SIG-M5 (cell line): ENCODE measurements at regions not wholly inside any gene's neighbourhood (a gene's known extent, or its start where the extent isn't known, plus 50 kb on each side); places are given as distances from the start of the nearest gene placed in this dataset.
A peak's percentile ranks its signal among the peaks of the same experiment; 100 is the strongest.

Source experiments
- DNase-seq: peaks from one replicate; lab custom pipeline; 2025; lab: John Stamatoyannopoulos, UW

DNA sequence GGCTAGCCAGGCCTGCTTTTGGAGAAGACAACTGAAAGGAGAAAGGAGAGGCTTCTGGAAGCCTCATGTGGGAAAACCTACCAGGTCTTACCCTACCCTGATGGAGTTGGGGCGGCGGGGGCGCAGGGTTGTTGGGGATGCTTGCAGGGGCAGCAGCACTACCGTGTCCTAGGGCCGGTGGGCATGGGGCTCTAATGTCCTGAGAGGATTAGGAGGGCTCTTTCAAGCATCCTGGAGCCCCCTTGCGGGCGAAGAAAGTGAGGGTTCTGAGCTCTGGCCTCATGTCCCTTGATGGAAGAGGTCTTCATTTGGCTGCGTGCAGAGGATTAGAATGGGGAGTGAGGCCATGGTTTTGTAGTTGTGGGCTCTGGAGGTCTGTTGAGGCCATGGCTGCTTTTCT is 86.9 kb upstream of the PITX1 start:
- no peak for DNase-seq

GRCh38 chr5:135119481-135119880 is 85.5 kb upstream of the PITX1 start:
- peak; percentile 4 for DNase-seq

- no peak for DNase-seq
These were observed 83.6 kb upstream of the PITX1 start for GRCh38 chr5:135117590-135117989.

- no peak for DNase-seq
These were observed 82.1 kb upstream of the PITX1 start for GRCh38 chr5:135116160-135116561.

- DNase-seq = no peak
These were observed 81.6 kb upstream of the PITX1 start for GRCh38 chr5:135115591-135115990.

DNA sequence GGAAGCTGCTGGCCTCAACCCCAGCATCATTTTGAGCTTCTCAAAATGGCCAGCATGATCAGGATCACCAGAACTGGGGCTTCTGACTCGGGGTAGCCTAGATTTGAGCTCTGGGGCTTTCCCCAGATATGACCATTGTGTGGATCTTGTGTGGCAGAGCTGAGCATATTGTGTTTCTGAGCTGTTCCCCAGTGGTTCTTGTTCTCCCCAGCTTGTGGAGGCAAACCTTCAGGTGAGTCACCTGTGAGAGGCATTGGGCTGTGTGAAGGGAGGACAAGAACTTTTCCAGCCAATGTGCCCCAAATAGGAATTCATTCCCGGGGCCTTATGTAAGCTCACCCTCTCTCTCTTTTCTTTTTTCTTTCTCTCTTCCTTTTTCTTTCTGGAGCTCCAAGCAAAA is 80.7 kb upstream of the PITX1 start:
- no peak for DNase-seq

DNA sequence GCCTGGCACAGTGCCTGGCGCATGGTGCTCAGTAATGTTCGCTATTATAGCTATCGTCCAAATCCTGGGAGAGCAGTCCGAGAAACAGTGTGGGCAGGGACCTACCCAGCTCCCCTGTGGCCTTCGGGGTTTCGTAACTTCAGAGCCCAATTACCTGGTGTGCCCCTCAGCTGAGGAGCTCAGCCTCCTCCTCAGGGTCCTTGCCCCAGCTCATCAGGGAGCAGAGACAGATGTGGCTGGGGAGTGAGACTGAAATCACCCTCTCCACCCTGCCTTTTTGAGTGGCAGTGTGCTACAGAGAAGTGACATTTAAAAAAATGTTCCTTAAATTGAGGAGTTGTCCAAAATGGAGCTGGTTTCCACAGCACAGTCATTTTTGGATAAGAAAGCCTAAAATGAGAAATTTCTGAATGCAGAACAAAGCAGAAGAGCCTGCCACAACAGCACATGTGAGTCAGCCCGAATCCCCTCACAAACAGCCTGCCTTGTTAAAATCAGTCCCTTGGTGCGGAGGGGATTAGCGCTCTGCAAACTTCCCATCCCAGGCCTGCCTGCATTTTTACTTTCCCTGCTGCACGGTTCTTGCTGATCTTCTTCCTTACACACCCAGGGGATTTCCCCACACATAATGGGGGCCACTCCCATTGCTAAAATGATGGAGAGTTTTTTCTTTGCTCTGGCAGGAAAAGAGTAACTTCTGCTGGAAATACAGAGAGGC is 78.1 kb upstream of the PITX1 start:
- no peak for DNase-seq

GRCh38 chr5:135110785-135111596 is 77.0 kb upstream of the PITX1 start:
- no peak for DNase-seq

DNA sequence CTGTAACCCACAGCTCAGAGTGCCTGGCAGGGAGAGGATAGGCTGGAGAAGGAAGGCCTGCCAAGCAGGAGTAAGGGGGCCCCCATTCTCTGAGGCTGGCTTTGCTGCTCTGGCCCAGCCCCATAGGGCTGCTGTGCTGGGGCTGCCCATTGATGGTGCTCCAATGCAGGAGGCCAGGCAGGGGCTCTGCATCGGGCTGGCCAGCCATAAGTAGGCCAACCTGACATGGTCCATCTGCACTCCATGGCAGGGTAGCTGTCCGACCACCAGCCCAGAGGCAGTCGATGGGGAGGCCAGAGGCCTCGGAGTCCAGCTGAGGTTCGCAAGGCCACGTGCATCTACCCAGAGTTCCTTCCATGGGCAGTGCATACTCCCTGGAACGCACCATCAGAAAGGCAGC is 75.0 kb upstream of the PITX1 start:
- no peak for DNase-seq

DNA sequence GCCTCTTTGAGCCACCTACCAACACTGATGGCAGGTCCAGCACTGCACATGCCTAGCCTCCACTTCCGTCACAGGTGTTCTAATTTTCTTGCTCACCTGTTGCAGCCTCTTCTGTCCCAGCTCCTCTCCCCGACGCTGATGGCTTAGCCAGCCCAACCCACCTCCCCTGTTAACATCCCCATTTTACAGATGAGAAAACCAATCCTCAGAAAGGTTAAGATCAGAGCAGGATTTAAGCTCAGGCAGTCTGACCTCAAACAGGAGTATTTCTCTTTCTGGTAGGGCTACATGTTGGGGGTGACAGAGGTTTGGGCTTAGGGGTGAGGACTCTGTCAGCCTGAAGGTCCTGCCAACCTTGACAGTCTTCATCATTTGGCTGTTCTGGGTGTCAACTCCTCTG is 74.5 kb upstream of the PITX1 start:
- no peak for DNase-seq

DNA sequence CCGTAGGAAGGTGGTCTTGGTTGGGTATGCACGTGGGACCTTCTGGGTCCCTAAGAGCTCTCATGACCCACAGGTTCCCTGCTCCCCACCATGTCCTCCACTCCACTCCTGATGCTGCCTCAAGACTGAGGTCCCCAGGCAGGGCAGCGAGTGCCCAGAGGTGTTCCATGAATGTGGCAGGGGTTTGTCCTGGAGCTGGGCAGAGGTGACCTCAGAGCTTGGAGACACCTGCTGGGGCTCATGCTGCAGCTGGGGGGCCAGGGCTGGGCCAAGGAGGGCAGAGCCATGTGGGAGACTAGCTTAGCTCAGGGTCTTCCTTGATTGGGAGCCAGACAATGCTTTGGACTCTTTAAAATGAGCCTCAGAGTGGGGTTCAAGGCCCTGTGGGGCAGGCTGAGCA is 74.0 kb upstream of the PITX1 start:
- no peak for DNase-seq

GRCh38 chr5:135106610-135107471 is 72.8 kb upstream of the PITX1 start:
- no peak for DNase-seq

DNA sequence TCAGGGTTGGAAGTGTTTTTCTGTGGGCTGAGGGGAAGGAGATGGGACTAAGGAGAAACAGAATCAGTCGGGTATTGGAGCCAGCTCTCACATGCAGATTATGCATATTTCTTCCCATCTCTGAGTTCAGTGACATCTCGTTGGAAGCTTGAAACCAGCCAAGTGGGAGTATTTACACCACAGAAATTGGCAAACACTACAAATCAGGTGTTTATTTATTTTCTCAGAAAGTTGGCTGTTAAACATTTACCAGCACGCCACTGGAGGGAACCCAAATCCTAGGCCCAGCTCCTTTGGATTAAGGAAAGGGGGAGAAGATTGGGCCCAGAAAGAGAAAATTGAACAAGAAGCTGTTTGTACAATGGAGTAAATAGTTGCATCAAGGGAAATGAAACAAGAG is 72.1 kb upstream of the PITX1 start:
- DNase-seq = no peak

DNA sequence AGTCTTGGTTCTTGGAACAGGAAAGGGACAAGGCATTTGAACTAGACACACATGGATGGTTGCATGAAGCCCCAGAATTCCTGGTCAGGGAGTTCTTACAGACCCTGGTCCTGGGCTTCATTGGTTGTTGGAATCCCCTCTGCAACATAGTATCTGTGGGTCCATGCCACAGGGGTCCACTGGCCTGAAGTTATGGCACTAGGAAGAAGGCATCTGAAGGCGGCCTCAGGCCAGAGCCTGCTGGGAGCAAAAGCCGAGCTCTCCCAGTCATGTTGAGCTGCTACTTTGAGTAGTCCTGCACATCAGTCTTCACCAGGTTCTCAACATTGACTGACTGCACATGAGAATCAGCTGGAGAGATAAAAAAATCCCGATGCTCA is 71.1 kb upstream of the PITX1 start:
- DNase-seq = no peak

GRCh38 chr5:135103575-135103853 is 69.5 kb upstream of the PITX1 start:
- DNase-seq = no peak

DNA sequence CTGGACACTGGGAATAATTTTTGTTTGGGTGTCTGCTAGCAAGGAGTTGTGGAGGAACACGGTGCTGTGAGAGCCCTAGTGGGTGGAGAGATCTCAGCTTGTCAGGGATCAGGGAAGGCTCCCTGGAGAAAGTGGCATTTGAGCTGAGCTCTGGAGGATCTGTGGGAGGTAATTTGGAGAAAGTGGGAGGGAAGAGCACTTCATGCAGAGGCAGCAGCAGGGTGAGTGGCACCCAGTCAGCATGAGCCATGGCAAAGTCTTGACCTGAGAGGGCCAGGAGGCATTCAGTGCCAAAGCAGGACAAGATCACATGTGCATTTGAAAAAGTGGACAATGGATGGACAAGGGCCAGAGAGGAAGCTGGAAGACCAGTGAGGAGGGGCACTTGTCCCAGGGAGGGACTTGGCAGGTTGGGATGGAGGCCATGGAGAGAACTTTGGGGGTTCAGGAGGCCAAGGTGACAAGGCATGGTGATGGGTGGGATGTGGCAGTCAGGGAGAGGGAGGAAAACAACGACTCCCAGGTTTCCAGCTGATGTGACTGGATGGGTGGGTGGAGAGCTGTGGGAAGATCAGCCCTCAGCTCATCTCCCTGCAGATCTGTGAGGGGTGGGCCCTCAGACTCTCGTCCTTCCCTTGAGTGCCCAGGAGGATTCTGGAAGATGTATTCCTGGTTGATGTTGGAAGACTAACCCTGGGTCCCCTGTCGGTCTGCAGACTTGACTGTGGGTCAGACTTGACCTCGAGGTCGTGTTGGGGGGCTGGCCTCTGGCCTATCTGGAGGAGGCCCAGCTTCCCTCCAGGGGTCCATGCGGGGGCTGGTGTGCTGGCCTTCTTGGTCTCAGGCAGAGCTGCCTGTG is 68.9 kb upstream of the PITX1 start:
- no peak for DNase-seq

DNA sequence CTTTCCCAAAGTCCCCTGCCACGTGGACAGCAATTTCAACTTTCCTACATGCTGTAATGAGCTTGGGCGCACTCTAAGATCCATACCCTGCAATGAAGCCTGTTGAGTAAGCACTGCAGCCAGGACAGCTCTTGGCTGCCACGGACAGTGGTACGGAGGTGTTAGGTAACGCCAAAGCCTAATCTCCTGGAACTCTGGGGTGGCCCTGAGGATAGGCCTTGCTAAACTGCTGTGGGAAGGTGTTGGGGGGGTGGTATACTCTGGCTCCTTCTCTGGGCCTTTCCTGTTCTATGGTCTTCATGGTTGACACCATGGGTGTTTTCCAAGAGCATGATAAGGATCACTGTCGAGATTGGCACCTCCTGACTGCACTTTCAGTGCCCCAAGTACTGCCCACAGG is 66.4 kb upstream of the PITX1 start:
- no peak for DNase-seq

GRCh38 chr5:135100011-135100410 is 66.0 kb upstream of the PITX1 start:
- no peak for DNase-seq

DNA sequence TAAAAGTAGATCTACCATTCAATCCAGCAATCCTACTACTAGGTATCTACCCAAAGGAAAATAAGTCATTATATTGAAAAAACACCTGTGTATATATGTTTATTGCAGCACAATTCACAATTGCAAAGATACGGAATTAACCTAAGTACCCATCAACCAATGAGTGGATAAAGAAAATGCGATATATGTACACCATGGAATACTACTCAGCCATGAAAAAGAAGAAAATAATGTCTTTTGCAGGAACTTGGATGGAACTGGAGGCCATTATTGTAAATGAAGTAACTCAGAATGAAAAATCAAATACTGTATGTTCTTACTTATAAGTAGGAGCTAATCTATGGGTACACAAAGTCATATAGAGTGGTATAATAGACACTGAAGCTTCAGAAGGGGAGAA is 63.4 kb upstream of the PITX1 start:
- DNase-seq = no peak

DNA sequence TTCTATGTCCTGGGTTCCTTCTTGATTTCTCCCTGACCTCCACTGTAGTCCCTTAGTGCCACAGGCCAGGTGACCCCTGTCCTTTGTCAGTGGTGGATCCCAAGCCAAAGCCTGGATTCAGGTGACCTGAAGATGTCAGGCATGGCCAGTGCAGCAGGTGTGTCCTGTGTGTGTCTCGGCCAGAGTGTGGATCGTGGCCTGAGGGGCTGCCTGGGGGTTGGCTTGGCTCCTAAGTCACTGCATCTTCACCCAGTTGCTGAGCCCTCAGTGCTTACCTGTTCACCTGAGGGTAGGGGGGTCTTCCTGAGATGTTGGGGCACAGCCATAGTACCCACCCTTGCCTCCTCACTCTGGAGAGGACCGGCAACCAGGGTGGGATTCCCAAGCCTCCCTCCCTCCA is 61.8 kb upstream of the PITX1 start:
- no peak for DNase-seq

DNA sequence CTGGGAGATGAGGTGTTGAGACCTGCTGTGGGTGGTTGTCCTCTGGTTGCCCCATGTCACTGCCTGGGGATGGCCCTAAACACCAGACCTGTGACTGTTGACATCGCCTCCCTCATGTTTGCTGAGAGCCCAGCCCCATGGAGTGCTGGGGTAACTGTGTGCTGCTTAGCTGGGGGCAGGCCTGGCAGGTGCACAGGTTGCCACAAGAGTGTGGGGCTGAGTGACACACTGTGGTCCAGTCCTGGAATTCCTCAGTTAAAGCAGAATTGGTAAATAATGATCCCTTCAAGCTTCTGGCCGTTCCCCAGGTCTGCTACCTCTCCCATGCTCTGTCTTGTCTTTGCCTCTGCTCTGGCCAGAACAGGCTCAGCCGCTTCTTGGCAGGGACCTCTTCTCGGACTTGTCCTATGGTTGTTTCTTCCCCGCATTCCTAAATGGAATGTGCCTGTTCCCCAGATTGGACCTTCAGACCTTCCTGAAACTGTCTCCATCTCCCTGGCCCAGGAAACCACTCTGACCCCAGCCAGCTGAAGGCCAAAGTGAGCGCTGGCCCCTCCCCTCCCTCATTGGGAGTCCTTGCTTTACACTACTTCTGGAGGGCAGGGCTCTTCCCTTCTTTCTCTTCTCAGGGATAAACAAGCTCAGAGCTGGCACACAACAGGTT is 61.2 kb upstream of the PITX1 start:
- DNase-seq = no peak
